Gastrocnemius medialis (tissue), 4 donors: ENCODE measurements at regions not wholly inside any gene's neighbourhood (a gene's known extent, or its start where the extent isn't known, plus 50 kb on each side); places are given as distances from the start of the nearest gene placed in this dataset.

ENCODE experiments used
- ATAC-seq, 2 donors: fragments of 150-250 bp; one replicate each; pipeline ENCODE4 v1.9.1; 2016
- DNase-seq, 2 donors: peaks; one replicate each; pipeline ENCODE4 v3.0.0-alpha.2; 2019
- H3K27ac ChIP-seq, 4 donors: fragments of 200-600 bp; sonication (generic); 1 replicate in 1 of 4; 2 replicates in 3 of 4; pipeline ENCODE4 v1.5.1; 2016 to 2018; ENCODE audit warnings: mild to moderate bottlenecking in 2 of 4, moderate library complexity in 1 of 4
- H3K27me3 ChIP-seq, 3 donors: fragments of 200-600 bp; sonication (generic) in 2 of 3; 1 replicate in 1 of 3; 2 replicates in 2 of 3; pipeline versions ENCODE4 v1.5.1 to v1.6.0; 2016 to 2019; ENCODE audit warnings: mild to moderate bottlenecking in 1 of 3, moderate library complexity in 1 of 3
- H3K36me3 ChIP-seq, 2 donors: fragments of 200-600 bp; sonication (generic) in 1 of 2; one replicate each; pipeline ENCODE4 v1.5.1; 2017 to 2018
- H3K4me1 ChIP-seq, 2 donors: fragments of 200-600 bp; sonication (generic) in 1 of 2; one replicate each; pipeline ENCODE4 v1.5.1; 2016 to 2017; ENCODE audit warnings: mild to moderate bottlenecking in 2 of 2
- H3K4me3 ChIP-seq, 4 donors: fragments of 200-600 bp; sonication (generic) in 3 of 4; 1 replicate in 1 of 4; 2 replicates in 3 of 4; pipeline ENCODE4 v1.5.1; 2016 to 2019; ENCODE audit warnings: mild to moderate bottlenecking in 2 of 4
- H3K9me3 ChIP-seq, 3 donors: fragments of 200-600 bp; sonication (generic) in 2 of 3; 1 replicate in 1 of 3; 2 replicates in 2 of 3; pipeline ENCODE4 v1.5.1; 2016 to 2019
- POLR2A ChIP-seq, 2 donors: fragments of 450-650 bp; IDR thresholded peaks; one replicate each; pipeline ENCODE4 v1.6.1; 2017; ENCODE audit warnings: antibody characterized with exemption in 2 of 2, mild to moderate bottlenecking in 2 of 2, moderate library complexity in 2 of 2
- in situ Hi-C, 4 donors: fragments of 200-750 bp; cut with MboI; loops; one replicate each; pipeline versions ENCODE4 v1.15.0 to v1.8.0; 2017; ENCODE audit warnings: low sequenced_read_pairs in 4 of 4
- intact Hi-C: fragments of 100-400 bp; cut with DNase I; formaldehyde crosslinking; loops from one replicate; pipeline ENCODE4 v1.15.1; 2023; ENCODE audit warnings: low total_unique reads
- TF ChIP-seq, protein P1 (sequence below), 5 experiments: fragments of 450-650 bp in 3 of 5; fragments of 200-600 bp in 2 of 5; sonication (generic) in 2 of 5; IDR thresholded peaks in 4 of 5; conservative IDR thresholded peaks in 1 of 5; 1 replicate in 4 of 5; 2 replicates in 1 of 5; pipeline ENCODE4 v1.5.1; 2016 to 2019; ENCODE audit warnings: antibody characterized with exemption in 5 of 5, mild to moderate bottlenecking in 3 of 5, moderate library complexity in 3 of 5

DNA sequence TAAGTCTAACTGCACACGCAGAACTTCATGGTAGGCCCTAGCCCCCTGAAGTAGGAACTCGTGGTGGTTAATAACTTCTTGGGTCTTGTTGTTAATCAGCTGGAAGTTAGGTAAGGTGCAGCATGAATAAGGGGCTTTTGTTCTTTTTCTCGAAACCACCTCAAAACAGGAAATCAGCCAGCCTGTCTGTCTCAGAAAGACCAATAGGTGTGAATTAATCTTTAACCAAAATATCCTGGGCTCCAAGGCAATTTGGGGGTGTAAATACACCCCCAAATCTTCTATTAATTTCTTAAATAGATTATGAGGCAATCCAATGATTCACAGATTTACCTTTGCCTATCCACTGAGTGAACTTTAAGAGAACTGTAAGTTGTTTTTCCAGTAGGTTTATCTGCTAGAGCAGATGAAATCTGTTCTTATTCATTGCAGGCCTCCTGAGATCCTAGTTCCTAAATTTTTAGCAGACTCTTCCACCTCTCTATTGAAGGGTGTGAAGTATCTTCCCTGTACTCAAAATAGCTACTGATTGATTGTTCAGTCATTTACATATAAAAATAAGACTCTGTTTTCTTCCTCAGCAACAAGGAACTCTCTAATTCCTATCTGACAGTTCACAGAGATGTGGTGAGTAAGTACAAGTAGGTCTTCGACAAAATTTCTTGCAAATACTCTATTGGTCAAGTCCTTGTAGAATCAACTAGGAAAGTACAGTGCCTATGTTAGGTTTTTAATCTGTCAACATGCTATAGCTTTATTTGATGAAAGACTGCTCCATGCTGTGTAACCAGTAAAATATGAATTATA, 427.1 kb upstream of the NOX3 start:
- in situ Hi-C loops, result no loop called here
- ATAC-seq, result no peak
- no peak for DNase-seq
- Histone ChIP-seq H3K27me3 (no peaks in the 10 kb centered on the region), H3K36me3 (no peaks in the 10 kb centered on the region), H3K9me3 (no peaks in the 10 kb centered on the region), H3K27ac (peak overlapping the region in 3 of 4 donors; percentile 21 to 50 (median 35)), H3K4me3 (no peak overlapping the region), H3K4me1 (peaks cover 0 to 17% of the 10 kb centered on the region in 2 donors)
- no peak for TF ChIP-seq POLR2A (IDR thresholded peaks at IDR 0.05)
- TF ChIP-seq, protein P1, sequence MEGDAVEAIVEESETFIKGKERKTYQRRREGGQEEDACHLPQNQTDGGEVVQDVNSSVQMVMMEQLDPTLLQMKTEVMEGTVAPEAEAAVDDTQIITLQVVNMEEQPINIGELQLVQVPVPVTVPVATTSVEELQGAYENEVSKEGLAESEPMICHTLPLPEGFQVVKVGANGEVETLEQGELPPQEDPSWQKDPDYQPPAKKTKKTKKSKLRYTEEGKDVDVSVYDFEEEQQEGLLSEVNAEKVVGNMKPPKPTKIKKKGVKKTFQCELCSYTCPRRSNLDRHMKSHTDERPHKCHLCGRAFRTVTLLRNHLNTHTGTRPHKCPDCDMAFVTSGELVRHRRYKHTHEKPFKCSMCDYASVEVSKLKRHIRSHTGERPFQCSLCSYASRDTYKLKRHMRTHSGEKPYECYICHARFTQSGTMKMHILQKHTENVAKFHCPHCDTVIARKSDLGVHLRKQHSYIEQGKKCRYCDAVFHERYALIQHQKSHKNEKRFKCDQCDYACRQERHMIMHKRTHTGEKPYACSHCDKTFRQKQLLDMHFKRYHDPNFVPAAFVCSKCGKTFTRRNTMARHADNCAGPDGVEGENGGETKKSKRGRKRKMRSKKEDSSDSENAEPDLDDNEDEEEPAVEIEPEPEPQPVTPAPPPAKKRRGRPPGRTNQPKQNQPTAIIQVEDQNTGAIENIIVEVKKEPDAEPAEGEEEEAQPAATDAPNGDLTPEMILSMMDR (IDR thresholded peaks at IDR 0.05 in 4 of 5, conservative IDR thresholded peaks at IDR 0.05 in 1 of 5), result no peak
- intact Hi-C loops, result no loop called here

DNA sequence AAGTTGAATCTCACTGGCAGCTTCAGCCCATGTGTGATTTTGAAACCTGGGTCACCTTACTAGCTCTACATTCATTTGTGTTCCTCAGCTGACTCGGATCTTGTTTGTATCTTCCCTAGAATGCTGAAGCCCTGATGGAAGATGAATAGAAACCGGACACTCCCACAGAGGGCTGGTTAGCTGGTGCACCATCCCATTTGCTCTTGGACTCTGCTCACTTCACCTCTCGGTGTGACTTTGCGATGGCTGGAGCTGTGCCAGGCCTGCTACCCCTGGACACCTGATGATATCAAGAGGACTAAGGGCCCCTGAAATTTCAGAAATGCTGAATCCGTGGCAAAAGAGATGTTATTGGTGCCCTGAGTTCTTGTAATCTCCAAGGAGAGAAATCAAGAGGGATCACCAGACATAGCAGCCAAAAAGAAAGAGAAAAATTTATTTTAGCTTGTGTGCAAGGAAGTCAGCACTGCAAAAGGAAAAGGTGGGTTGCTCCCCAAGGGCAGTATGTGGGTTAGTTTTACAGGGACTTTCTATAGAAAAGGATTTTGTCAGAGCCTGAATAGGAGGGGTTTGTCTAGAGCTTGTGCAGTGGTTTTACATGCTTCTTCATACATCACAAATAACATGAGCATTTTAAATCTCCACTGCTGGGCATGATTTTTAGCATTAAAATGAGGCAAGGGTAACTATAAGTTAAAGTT, 426.3 kb upstream of the NOX3 start:
- Histone ChIP-seq H3K27me3 (no peaks in the 10 kb centered on the region), H3K36me3 (no peaks in the 10 kb centered on the region), H3K9me3 (no peaks in the 10 kb centered on the region), H3K27ac (peak overlapping the region in 1 of 4 donors; percentile 6), H3K4me1 (peaks cover 0 to 17% of the 10 kb centered on the region in 2 donors), H3K4me3 (no peak overlapping the region)
- ATAC-seq, result no peak
- intact Hi-C loops (no loop called here), in situ Hi-C loops (no loop called here)
- DNase-seq, result no peak
- TF ChIP-seq POLR2A (IDR thresholded peaks at IDR 0.05), result no peak
- TF ChIP-seq, protein P1 (IDR thresholded peaks at IDR 0.05 in 4 of 5, conservative IDR thresholded peaks at IDR 0.05 in 1 of 5), result no peak

DNA sequence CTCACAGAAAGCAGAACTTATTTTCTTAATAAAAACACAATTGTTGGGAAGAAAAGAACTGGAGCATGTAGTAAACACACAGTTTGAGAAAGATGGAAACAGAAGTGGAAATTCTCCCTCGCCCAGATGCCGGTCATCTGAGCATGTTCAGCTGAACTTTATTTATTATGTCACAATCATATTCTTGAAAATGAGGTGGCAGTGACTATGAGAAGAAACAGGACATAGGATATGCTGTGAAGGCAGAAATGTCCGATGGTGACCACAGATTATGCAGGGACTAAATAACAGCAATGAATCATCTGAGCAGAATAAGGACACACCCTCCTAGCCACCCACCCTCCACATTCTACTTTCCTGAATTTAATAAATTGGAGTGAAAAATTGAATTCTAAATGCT, 425.3 kb upstream of the NOX3 start:
- DNase-seq (no peak), ATAC-seq (peak in 1 of 2 donors; percentile 14)
- Histone ChIP-seq H3K9me3 (no peaks in the 10 kb centered on the region), H3K4me1 (peaks cover 0 to 17% of the 10 kb centered on the region in 2 donors), H3K27ac (no peak overlapping the region), H3K27me3 (no peaks in the 10 kb centered on the region), H3K4me3 (no peak overlapping the region), H3K36me3 (no peaks in the 10 kb centered on the region)
- no peak for TF ChIP-seq POLR2A (IDR thresholded peaks at IDR 0.05)
- TF ChIP-seq, protein P1 (IDR thresholded peaks at IDR 0.05 in 4 of 5, conservative IDR thresholded peaks at IDR 0.05 in 1 of 5), result no peak
- intact Hi-C loops, result no loop called here
- in situ Hi-C loops, result no loop called here

DNA sequence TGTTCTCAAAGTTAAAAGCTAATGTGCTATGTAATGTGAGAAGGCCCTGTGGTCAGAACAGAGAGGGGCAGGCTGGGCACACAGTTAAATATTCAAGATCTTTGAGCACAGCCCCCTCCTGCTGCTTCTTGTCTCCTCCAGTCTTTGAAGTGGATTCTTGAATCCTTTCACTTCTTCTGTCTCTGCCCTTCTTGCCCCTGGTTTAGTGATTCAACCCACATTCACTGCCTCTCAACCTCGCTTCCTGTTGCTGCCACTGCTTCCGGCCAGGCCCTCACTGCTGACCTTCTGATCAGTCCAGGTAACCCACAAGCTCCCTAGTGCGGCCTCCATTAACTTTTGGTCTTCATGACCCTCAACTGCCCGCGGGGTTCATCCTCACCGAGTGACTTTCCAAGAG, 417.3 kb upstream of the NOX3 start:
- intact Hi-C loops (no loop called here), in situ Hi-C loops (no loop called here)
- no peak for DNase-seq
- H3K27ac ChIP-seq, result no peak overlapping the region
- no peak overlapping the region for H3K4me3 ChIP-seq
- H3K36me3 ChIP-seq, result no peaks in the 10 kb centered on the region
- no peak for ATAC-seq
- no peaks in the 10 kb centered on the region for H3K9me3 ChIP-seq
- H3K4me1 ChIP-seq, result no peaks in the 10 kb centered on the region
- TF ChIP-seq, protein P1 (IDR thresholded peaks at IDR 0.05 in 4 of 5, conservative IDR thresholded peaks at IDR 0.05 in 1 of 5), result no peak
- no peak for TF ChIP-seq POLR2A (IDR thresholded peaks at IDR 0.05)
- no peaks in the 10 kb centered on the region for H3K27me3 ChIP-seq
